ENCODE measurements at regions not wholly inside any gene's neighbourhood (a gene's known extent, or its start where the extent isn't known, plus 50 kb on each side); places are given as distances from the start of the nearest gene placed in this dataset.

GRCh38 chr7:86918245-86918644 lies 141.2 kb downstream of the ELAPOR2 start (continued):
- TF ChIP-seq REST (IDR thresholded peaks at IDR 0.05; ENCODE audit: low read depth) (no peak), POLR2AphosphoS5 (IDR thresholded peaks at IDR 0.05; ENCODE audit: low read depth, low read length) (no peak), ELF1 (IDR thresholded peaks at IDR 0.05; ENCODE audit: borderline replicate concordance, low read depth) (no peak), JUND (IDR thresholded peaks at IDR 0.05) (no peak)
- TF ChIP-seq, protein P1, sequence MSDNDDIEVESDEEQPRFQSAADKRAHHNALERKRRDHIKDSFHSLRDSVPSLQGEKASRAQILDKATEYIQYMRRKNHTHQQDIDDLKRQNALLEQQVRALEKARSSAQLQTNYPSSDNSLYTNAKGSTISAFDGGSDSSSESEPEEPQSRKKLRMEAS (IDR thresholded peaks at IDR 0.05), result no peak

DNA sequence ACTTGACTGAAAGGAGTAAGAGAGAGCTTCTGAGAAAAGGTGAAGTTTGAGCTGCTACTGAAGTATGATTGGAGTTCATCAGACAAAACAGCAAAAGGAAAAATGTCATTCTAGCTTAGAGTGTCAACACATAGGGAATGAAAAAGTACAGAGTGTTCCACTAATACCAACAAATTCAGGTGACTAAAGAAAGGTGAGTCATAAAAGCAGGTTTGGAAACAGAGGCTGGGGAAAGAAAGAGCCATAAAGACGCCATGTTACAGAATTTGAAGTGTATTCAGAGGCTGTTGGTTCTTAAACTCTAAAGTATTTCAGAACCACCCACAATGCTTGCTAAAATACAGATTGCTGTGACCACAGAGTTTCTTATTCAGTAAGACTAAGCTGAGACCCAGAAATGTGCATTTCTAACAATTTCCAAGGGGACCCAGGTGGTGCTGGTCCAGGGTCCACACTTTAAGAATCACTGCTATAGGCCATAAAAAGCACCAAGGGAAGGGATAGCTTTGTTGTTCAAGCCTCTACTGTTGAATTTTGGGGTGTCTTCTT lies 143.1 kb downstream of the ELAPOR2 start:
- H3K9me2 ChIP-seq (ENCODE audit: insufficient read depth), result no peaks in the 10 kb centered on the region
- H3K9me3 ChIP-seq (ENCODE audit: control insufficient read depth in 1 of 2, insufficient read depth in 1 of 2, low read depth in 1 of 2, low read length in 2 of 2), result no peaks in the 10 kb centered on the region
- H3K79me2 ChIP-seq (ENCODE audit: insufficient read depth, low read length), result no peaks in the 10 kb centered on the region
- TF ChIP-seq SRF (IDR thresholded peaks at IDR 0.05; ENCODE audit: low read depth) (no peak), EZH2 (IDR thresholded peaks at IDR 0.05) (no peak)
- BruUV-seq (replicated peaks), result no TSS peak
- CTCF ChIA-PET, result interaction anchor here (0.7 to 1.5 kb wide), 3 partner anchors 11 to 232 kb away, joined by 3 to 6 read pairs (median 6); no protein-coding TSS in a partner anchor
- ATAC-seq (no peak), DNase-seq (ENCODE audit: low read depth, low spot score) (no peak)
- RAD21 ChIA-PET (ENCODE audit: low non-redundant PET in 1 of 2, low total read pairs in 2 of 2, uncharacterized antibody in 2 of 2, unreplicated experiment in 2 of 2), result no interaction called here
- H3K36me3 ChIP-seq (ENCODE audit: control insufficient read depth in 1 of 2, insufficient read depth in 2 of 2, low read length in 2 of 2), result 0 out of 4 replicates have a peak, but pooled peaks cover 0 to 4% of the 10 kb centered on the region in 2 experiments
- H3K27ac ChIP-seq (ENCODE audit: low read depth, low read length), result no peak overlapping the region
- no peak overlapping the region for H3K4me2 ChIP-seq (ENCODE audit: low read length)
- H3K27me3 ChIP-seq (ENCODE audit: insufficient read depth, low read length), result no peaks in the 10 kb centered on the region
- H3K9ac ChIP-seq (ENCODE audit: low read length), result no peak overlapping the region
- H3K4me3 ChIP-seq (replicated peaks in 1 of 2; ENCODE audit: low read depth in 1 of 2, low read length in 2 of 2), result no peak overlapping the region
- intact Hi-C loops (cut with micrococcal nuclease), result loop anchor here (5.0 kb wide), 1 partner anchor 501 kb away; no protein-coding TSS in a partner anchor
- POLR2A ChIA-PET, result interaction anchor here (0.6 to 1.1 kb wide), 2 partner anchors 8 to 236 kb away, joined by 3 to 4 read pairs; partner anchors contain the start of gene DMTF1
- no peaks in the 10 kb centered on the region for H3K4me1 ChIP-seq (ENCODE audit: control insufficient read depth in 1 of 2, insufficient read depth in 2 of 2, low read length in 2 of 2)
- no peak overlapping the region for H2AFZ ChIP-seq (ENCODE audit: low read depth, low read length, poor library complexity, severe bottlenecking)
- no peaks in the 10 kb centered on the region for H4K20me1 ChIP-seq (ENCODE audit: insufficient read depth)

Measured in HCT116 (cell line).